WTC11 (cell line): ENCODE measurements at regions not wholly inside any gene's neighbourhood (a gene's known extent, or its start where the extent isn't known, plus 50 kb on each side); places are given as distances from the start of the nearest gene placed in this dataset.

Source experiments
- ATAC-seq: fragments of 200-7000 bp; cut with Tn5 transposase; 2 replicates; pipeline ENCODE4 v1.10.0; 2021; ENCODE audit warnings: mild to moderate bottlenecking, moderate library complexity
- CTCF ChIA-PET: fragments of 300-600 bp; sonication (Branson Sonifier 250); formaldehyde crosslinking; loops from one replicate; lab custom pipeline; 2021; ENCODE audit warnings: antibody characterized with exemption; lab: Charles Lee
- POLR2A ChIA-PET: fragments of 350-600 bp; sonication (Branson Sonifier 250); formaldehyde crosslinking; loops from one replicate; lab custom pipeline; 2021; ENCODE audit warnings: antibody characterized with exemption; lab: Charles Lee
- DNase-seq: peaks from one replicate; pipeline ENCODE4 v3.0.0; 2021; ENCODE audit warnings: low spot score
- H3K27ac Mint-ChIP-seq: 2 replicates; pipeline ENCODE4 v1.8.0; 2021; ENCODE audit warnings: mixed read lengths
- H3K27me3 Mint-ChIP-seq: 2 replicates; pipeline ENCODE4 v1.8.0; 2021; ENCODE audit warnings: low read depth, mild to moderate bottlenecking, moderate library complexity, mixed read lengths
- H3K36me3 Mint-ChIP-seq: 2 replicates; pipeline ENCODE4 v1.8.0; 2021; ENCODE audit warnings: mixed read lengths
- H3K4me1 Mint-ChIP-seq: 2 replicates; pipeline ENCODE4 v1.8.0; 2022; ENCODE audit warnings: mixed read lengths
- H3K4me3 Mint-ChIP-seq: 2 replicates; pipeline ENCODE4 v1.8.0; 2021; ENCODE audit warnings: mild to moderate bottlenecking, moderate library complexity, mixed read lengths
- H3K9me3 Mint-ChIP-seq: 2 replicates; pipeline ENCODE4 v1.8.0; 2021; ENCODE audit warnings: mixed read lengths
- ATF6 ChIP-seq: sonication (generic); formaldehyde crosslinking; IDR thresholded peaks from 2 replicates; pipeline ENCODE4 v1.8.1; 2023; ENCODE audit warnings: mild to moderate bottlenecking, missing genetic modification reagents
- ETV6 ChIP-seq: sonication (generic); formaldehyde crosslinking; IDR thresholded peaks from 2 replicates; pipeline ENCODE4 v1.8.1; 2022; ENCODE audit warnings: mild to moderate bottlenecking, missing genetic modification reagents
- FOXP4 ChIP-seq: sonication (generic); formaldehyde crosslinking; IDR thresholded peaks from 2 replicates; pipeline ENCODE4 v1.8.0; 2022; ENCODE audit warnings: mild to moderate bottlenecking, missing genetic modification reagents
- JUN ChIP-seq: sonication (generic); formaldehyde crosslinking; IDR thresholded peaks from 2 replicates; pipeline ENCODE4 v1.8.0; 2023; ENCODE audit warnings: mild to moderate bottlenecking, missing genetic modification reagents
- MYBL2 ChIP-seq: sonication (generic); formaldehyde crosslinking; IDR thresholded peaks from 2 replicates; pipeline ENCODE4 v1.8.1; 2023; ENCODE audit warnings: mild to moderate bottlenecking, moderate library complexity, missing genetic modification reagents
- NR2C2 ChIP-seq: sonication (generic); formaldehyde crosslinking; IDR thresholded peaks from 2 replicates; pipeline ENCODE4 v1.8.0; 2022; ENCODE audit warnings: mild to moderate bottlenecking, missing genetic modification reagents
- SOX15 ChIP-seq: fragments of 250-450 bp; sonication (Bioruptor Pico); IDR thresholded peaks from 2 replicates; pipeline ENCODE4 v1.9.0; 2021; ENCODE audit warnings: mild to moderate bottlenecking
- SP1 ChIP-seq: sonication (generic); formaldehyde crosslinking; conservative IDR thresholded peaks from 2 replicates; pipeline ENCODE4 v1.8.1; 2022; ENCODE audit warnings: missing genetic modification reagents
- TEAD1 ChIP-seq: sonication (generic); formaldehyde crosslinking; IDR thresholded peaks from 2 replicates; pipeline ENCODE4 v1.8.0; 2022; ENCODE audit warnings: mild to moderate bottlenecking, missing genetic modification reagents
- TP53 ChIP-seq: sonication (generic); formaldehyde crosslinking; IDR thresholded peaks from 2 replicates; pipeline ENCODE4 v1.8.1; 2023; ENCODE audit warnings: mild to moderate bottlenecking, missing genetic modification reagents
- USF2 ChIP-seq: sonication (generic); formaldehyde crosslinking; IDR thresholded peaks from 2 replicates; pipeline ENCODE4 v1.8.1; 2023; ENCODE audit warnings: mild to moderate bottlenecking, missing genetic modification reagents, moderate library complexity
- ZBTB43 ChIP-seq: sonication (generic); formaldehyde crosslinking; IDR thresholded peaks from 2 replicates; pipeline ENCODE4 v1.8.1; 2023; ENCODE audit warnings: mild to moderate bottlenecking, missing genetic modification reagents
- ZNF121 ChIP-seq: sonication (generic); formaldehyde crosslinking; IDR thresholded peaks from 2 replicates; pipeline ENCODE4 v1.8.0; 2023; ENCODE audit warnings: missing genetic modification reagents
- ZNF219 ChIP-seq: sonication (generic); formaldehyde crosslinking; IDR thresholded peaks from 2 replicates; pipeline ENCODE4 v1.8.0; 2023; ENCODE audit warnings: missing genetic modification reagents, mild to moderate bottlenecking, borderline replicate concordance
- ZNF512 ChIP-seq: sonication (generic); formaldehyde crosslinking; IDR thresholded peaks from 2 replicates; pipeline ENCODE4 v1.8.1; 2022; ENCODE audit warnings: missing genetic modification reagents, borderline replicate concordance

GRCh38 chr3:76456322-76456721, 583.6 kb upstream of the ROBO2 start:
- no peak overlapping the region for H3K27ac Mint-ChIP-seq
- H3K4me3 Mint-ChIP-seq: no peak overlapping the region
- CTCF ChIA-PET: no interaction called here
- TF ChIP-seq MYBL2 (CRISPR knock-in tag): no peak
- no peak for TF ChIP-seq TEAD1
- no peak for TF ChIP-seq TP53 (CRISPR knock-in tag)
- TF ChIP-seq ZNF512 (CRISPR knock-in tag): no peak
- no peak for TF ChIP-seq SOX15 (CRISPR knock-in tag)
- TF ChIP-seq SP1 (CRISPR knock-in tag): no peak
- no peak for TF ChIP-seq JUN
- TF ChIP-seq ATF6 (CRISPR knock-in tag): no peak
- TF ChIP-seq, all 79 proteins: peak for 0
- Mint-ChIP-seq H3K9me3 (peaks cover 22% of the 10 kb centered on the region), H3K36me3 (0 out of 2 replicates have a peak, but pooled peaks cover 2% of the 10 kb centered on the region), H3K4me1 (no peaks in the 10 kb centered on the region), H3K27me3 (no peaks in the 10 kb centered on the region)
- DNase-seq: no peak
- no peak for ATAC-seq
- POLR2A ChIA-PET: no interaction called here

GRCh38 chr3:76463501-76463900, 576.4 kb upstream of the ROBO2 start:
- no peaks in the 10 kb centered on the region for H3K27me3 Mint-ChIP-seq
- no peaks in the 10 kb centered on the region for H3K36me3 Mint-ChIP-seq
- no peak for TF ChIP-seq ZNF121 (CRISPR knock-in tag)
- TF ChIP-seq ETV6 (CRISPR knock-in tag): no peak
- TF ChIP-seq ZBTB43 (CRISPR knock-in tag): no peak
- no peak for TF ChIP-seq NR2C2
- no peak for TF ChIP-seq SP1 (CRISPR knock-in tag)
- TF ChIP-seq ZNF219 (CRISPR knock-in tag): no peak
- no peak for TF ChIP-seq USF2 (CRISPR knock-in tag)
- no peak for TF ChIP-seq FOXP4
- TF ChIP-seq SOX15 (CRISPR knock-in tag): no peak
- TF ChIP-seq ZNF512 (CRISPR knock-in tag): no peak
- no peaks in the 10 kb centered on the region for H3K4me1 Mint-ChIP-seq
- H3K4me3 Mint-ChIP-seq: no peak overlapping the region
- no peak for ATAC-seq
- H3K27ac Mint-ChIP-seq: no peak overlapping the region
- peaks cover 2% of the 10 kb centered on the region for H3K9me3 Mint-ChIP-seq
- POLR2A ChIA-PET: no interaction called here
- CTCF ChIA-PET: no interaction called here
- DNase-seq: no peak
